ENCODE measurements at regions not wholly inside any gene's neighbourhood (a gene's known extent, or its start where the extent isn't known, plus 50 kb on each side); places are given as distances from the start of the nearest gene placed in this dataset.

DNA sequence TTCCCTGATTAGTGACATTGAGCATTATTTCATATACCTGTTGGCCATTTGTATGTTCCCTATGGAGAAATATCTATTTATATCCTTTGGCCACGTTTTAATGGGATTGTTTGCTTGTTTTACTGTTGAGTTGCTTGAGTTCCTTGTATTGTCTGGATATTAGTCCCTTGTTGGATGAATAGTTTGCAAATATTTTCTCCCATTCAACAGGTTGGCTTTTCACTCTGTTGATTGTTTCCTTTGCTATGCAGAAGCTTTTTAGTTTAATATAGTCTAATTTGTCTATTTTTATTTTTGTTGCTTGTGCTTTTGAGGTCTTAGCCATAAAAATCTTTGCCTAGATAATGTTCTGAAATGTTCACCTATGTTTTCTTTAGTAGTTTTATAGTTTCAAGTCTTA, 60.2 kb upstream of the HUWE1 start:
- no peak for DNase-seq (ENCODE audit: low read depth)
- TF ChIP-seq, protein P1, sequence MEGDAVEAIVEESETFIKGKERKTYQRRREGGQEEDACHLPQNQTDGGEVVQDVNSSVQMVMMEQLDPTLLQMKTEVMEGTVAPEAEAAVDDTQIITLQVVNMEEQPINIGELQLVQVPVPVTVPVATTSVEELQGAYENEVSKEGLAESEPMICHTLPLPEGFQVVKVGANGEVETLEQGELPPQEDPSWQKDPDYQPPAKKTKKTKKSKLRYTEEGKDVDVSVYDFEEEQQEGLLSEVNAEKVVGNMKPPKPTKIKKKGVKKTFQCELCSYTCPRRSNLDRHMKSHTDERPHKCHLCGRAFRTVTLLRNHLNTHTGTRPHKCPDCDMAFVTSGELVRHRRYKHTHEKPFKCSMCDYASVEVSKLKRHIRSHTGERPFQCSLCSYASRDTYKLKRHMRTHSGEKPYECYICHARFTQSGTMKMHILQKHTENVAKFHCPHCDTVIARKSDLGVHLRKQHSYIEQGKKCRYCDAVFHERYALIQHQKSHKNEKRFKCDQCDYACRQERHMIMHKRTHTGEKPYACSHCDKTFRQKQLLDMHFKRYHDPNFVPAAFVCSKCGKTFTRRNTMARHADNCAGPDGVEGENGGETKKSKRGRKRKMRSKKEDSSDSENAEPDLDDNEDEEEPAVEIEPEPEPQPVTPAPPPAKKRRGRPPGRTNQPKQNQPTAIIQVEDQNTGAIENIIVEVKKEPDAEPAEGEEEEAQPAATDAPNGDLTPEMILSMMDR (IDR thresholded peaks at IDR 0.05; ENCODE audit: control insufficient read depth, extremely low read depth, insufficient read depth), result no peak
- no peak overlapping the region for H3K4me3 ChIP-seq (ENCODE audit: low read depth, low read length)

DNA sequence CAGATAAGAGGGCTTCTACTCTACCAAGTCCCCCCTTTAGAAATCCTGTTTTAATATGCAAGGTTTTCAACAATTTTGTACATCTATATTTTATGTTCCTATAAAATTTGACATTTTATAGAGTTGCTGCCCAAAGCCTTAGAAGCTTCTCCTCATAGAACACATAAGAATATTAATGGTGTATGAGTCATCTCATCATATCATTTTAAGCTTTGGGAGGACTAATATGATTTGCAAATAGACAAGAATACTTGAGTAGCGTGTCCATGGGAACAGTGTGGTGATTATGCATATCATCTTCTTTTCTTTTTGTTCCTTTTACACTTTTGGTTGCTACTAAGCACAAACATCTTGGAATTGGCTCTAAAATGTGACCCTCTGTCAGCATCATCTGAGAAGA, 56.7 kb upstream of the HUWE1 start:
- no peak overlapping the region for H3K4me3 ChIP-seq (ENCODE audit: low read depth, low read length)
- TF ChIP-seq, protein P1 (IDR thresholded peaks at IDR 0.05; ENCODE audit: control insufficient read depth, extremely low read depth, insufficient read depth), result no peak
- DNase-seq (ENCODE audit: low read depth), result no peak

DNA sequence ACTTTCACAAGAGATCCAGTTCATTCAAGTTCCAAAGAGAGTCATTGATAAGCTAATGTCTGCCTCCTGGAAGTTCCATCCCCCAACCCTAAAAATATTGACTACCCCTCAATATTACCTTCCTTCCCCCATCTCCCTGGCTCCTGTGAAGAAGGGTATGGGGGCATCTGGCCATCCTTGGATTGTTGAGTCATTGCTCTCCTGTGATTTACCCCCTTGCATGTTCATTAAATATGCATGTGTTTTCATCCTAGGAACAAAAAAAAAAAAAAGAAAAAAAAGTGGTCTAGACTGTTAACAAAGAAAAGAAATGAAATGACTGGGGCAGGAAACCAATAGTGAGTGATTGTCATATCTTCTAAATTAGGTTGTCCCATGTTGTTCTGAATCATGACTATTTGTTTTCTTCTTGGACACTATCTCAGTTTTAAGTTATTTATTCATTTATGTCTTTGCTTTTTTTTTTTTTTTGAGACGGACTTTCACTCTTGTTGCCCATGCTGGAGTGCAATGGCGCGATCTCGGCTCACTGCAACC, 51.9 kb upstream of the HUWE1 start:
- TF ChIP-seq, protein P1 (IDR thresholded peaks at IDR 0.05; ENCODE audit: control insufficient read depth, extremely low read depth, insufficient read depth), result no peak
- no peak overlapping the region for H3K4me3 ChIP-seq (ENCODE audit: low read depth, low read length)
- DNase-seq (ENCODE audit: low read depth), result no peak

Data from LNCaP clone FGC (cell line).